Gastrocnemius medialis (tissue), 4 donors: ENCODE measurements at regions not wholly inside any gene's neighbourhood (a gene's known extent, or its start where the extent isn't known, plus 50 kb on each side); places are given as distances from the start of the nearest gene placed in this dataset.

ENCODE experiments used
- ATAC-seq, 2 donors: fragments of 150-250 bp; one replicate each; pipeline ENCODE4 v1.9.1; 2016
- DNase-seq, 2 donors: peaks; one replicate each; pipeline ENCODE4 v3.0.0-alpha.2; 2019
- H3K27ac ChIP-seq, 4 donors: fragments of 200-600 bp; sonication (generic); 1 replicate in 1 of 4; 2 replicates in 3 of 4; pipeline ENCODE4 v1.5.1; 2016 to 2018; ENCODE audit warnings: mild to moderate bottlenecking in 2 of 4, moderate library complexity in 1 of 4
- H3K27me3 ChIP-seq, 3 donors: fragments of 200-600 bp; sonication (generic) in 2 of 3; 1 replicate in 1 of 3; 2 replicates in 2 of 3; pipeline versions ENCODE4 v1.5.1 to v1.6.0; 2016 to 2019; ENCODE audit warnings: mild to moderate bottlenecking in 1 of 3, moderate library complexity in 1 of 3
- H3K36me3 ChIP-seq, 2 donors: fragments of 200-600 bp; sonication (generic) in 1 of 2; one replicate each; pipeline ENCODE4 v1.5.1; 2017 to 2018
- H3K4me1 ChIP-seq, 2 donors: fragments of 200-600 bp; sonication (generic) in 1 of 2; one replicate each; pipeline ENCODE4 v1.5.1; 2016 to 2017; ENCODE audit warnings: mild to moderate bottlenecking in 2 of 2
- H3K4me3 ChIP-seq, 4 donors: fragments of 200-600 bp; sonication (generic) in 3 of 4; 1 replicate in 1 of 4; 2 replicates in 3 of 4; pipeline ENCODE4 v1.5.1; 2016 to 2019; ENCODE audit warnings: mild to moderate bottlenecking in 2 of 4
- H3K9me3 ChIP-seq, 3 donors: fragments of 200-600 bp; sonication (generic) in 2 of 3; 1 replicate in 1 of 3; 2 replicates in 2 of 3; pipeline ENCODE4 v1.5.1; 2016 to 2019
- POLR2A ChIP-seq, 2 donors: fragments of 450-650 bp; IDR thresholded peaks; one replicate each; pipeline ENCODE4 v1.6.1; 2017; ENCODE audit warnings: antibody characterized with exemption in 2 of 2, mild to moderate bottlenecking in 2 of 2, moderate library complexity in 2 of 2
- in situ Hi-C, 4 donors: fragments of 200-750 bp; cut with MboI; loops; one replicate each; pipeline versions ENCODE4 v1.15.0 to v1.8.0; 2017; ENCODE audit warnings: low sequenced_read_pairs in 4 of 4
- intact Hi-C: fragments of 100-400 bp; cut with DNase I; formaldehyde crosslinking; loops from one replicate; pipeline ENCODE4 v1.15.1; 2023; ENCODE audit warnings: low total_unique reads
- TF ChIP-seq, protein P1 (sequence below), 5 experiments: fragments of 450-650 bp in 3 of 5; fragments of 200-600 bp in 2 of 5; sonication (generic) in 2 of 5; IDR thresholded peaks in 4 of 5; conservative IDR thresholded peaks in 1 of 5; 1 replicate in 4 of 5; 2 replicates in 1 of 5; pipeline ENCODE4 v1.5.1; 2016 to 2019; ENCODE audit warnings: antibody characterized with exemption in 5 of 5, mild to moderate bottlenecking in 3 of 5, moderate library complexity in 3 of 5

DNA sequence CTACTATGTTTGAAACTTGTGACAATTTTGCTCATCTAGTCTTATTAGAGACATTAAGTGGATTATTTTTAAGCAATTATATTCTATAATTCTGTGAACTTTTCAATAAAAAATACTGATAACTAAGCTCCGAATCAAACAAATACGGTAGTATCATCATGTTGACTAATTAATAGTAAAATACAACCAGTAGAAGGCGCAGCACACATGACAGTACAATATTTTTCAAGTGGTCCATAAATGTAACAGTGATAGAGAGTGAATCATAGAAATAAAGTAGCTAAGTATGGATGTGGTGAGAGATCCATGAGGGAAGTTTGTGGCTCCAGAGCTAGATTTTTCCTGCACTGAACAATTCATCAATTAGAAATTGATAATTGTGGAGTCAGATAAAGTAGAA, 666.2 kb downstream of the KCTD8 start:
- H3K4me3 ChIP-seq = no peak overlapping the region
- no peak for ATAC-seq
- TF ChIP-seq, protein P1, sequence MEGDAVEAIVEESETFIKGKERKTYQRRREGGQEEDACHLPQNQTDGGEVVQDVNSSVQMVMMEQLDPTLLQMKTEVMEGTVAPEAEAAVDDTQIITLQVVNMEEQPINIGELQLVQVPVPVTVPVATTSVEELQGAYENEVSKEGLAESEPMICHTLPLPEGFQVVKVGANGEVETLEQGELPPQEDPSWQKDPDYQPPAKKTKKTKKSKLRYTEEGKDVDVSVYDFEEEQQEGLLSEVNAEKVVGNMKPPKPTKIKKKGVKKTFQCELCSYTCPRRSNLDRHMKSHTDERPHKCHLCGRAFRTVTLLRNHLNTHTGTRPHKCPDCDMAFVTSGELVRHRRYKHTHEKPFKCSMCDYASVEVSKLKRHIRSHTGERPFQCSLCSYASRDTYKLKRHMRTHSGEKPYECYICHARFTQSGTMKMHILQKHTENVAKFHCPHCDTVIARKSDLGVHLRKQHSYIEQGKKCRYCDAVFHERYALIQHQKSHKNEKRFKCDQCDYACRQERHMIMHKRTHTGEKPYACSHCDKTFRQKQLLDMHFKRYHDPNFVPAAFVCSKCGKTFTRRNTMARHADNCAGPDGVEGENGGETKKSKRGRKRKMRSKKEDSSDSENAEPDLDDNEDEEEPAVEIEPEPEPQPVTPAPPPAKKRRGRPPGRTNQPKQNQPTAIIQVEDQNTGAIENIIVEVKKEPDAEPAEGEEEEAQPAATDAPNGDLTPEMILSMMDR (IDR thresholded peaks at IDR 0.05 in 4 of 5, conservative IDR thresholded peaks at IDR 0.05 in 1 of 5) = no peak
- no peak for TF ChIP-seq POLR2A (IDR thresholded peaks at IDR 0.05)
- no peaks in the 10 kb centered on the region for H3K36me3 ChIP-seq
- no peaks in the 10 kb centered on the region for H3K4me1 ChIP-seq
- no peaks in the 10 kb centered on the region for H3K9me3 ChIP-seq
- in situ Hi-C loops (no loop called here), intact Hi-C loops (no loop called here)
- no peak for DNase-seq
- H3K27me3 ChIP-seq = no peaks in the 10 kb centered on the region
- H3K27ac ChIP-seq = no peak overlapping the region

GRCh38 chr4:43816116-43816515, 632.5 kb downstream of the KCTD8 start:
- DNase-seq (no peak), ATAC-seq (no peak)
- in situ Hi-C loops (no loop called here), intact Hi-C loops (no loop called here)
- Histone ChIP-seq H3K4me1 (no peaks in the 10 kb centered on the region), H3K36me3 (no peaks in the 10 kb centered on the region), H3K27ac (no peak overlapping the region), H3K27me3 (no peaks in the 10 kb centered on the region), H3K9me3 (no peaks in the 10 kb centered on the region), H3K4me3 (no peak overlapping the region)
- TF ChIP-seq POLR2A (IDR thresholded peaks at IDR 0.05) = no peak

DNA sequence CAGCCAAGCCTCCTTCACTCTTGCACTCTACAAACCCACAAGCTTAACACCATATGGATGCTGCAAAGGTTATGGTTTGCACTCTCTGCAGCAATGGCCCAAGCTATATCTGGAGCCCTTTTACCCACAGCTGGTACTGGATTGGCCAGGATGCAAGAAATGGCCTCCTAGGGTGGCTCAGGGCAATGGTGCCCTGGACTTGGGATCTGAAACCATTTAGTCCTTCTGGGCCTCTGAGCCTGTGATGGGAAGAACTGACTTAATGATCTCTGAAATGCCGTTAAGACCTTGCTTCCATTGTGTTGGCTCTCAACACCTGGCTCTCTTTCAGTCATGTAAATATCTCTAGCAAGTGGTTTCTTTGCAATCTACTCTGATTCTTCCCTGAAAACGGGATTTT, 626.0 kb downstream of the KCTD8 start:
- Histone ChIP-seq H3K27ac (no peak overlapping the region), H3K36me3 (no peaks in the 10 kb centered on the region), H3K4me3 (no peak overlapping the region), H3K9me3 (no peaks in the 10 kb centered on the region), H3K27me3 (no peaks in the 10 kb centered on the region), H3K4me1 (no peaks in the 10 kb centered on the region)
- ATAC-seq (no peak), DNase-seq (no peak)
- TF ChIP-seq, protein P1 (IDR thresholded peaks at IDR 0.05 in 4 of 5, conservative IDR thresholded peaks at IDR 0.05 in 1 of 5) = no peak
- TF ChIP-seq POLR2A (IDR thresholded peaks at IDR 0.05) = no peak
- intact Hi-C loops (no loop called here), in situ Hi-C loops (no loop called here)

DNA sequence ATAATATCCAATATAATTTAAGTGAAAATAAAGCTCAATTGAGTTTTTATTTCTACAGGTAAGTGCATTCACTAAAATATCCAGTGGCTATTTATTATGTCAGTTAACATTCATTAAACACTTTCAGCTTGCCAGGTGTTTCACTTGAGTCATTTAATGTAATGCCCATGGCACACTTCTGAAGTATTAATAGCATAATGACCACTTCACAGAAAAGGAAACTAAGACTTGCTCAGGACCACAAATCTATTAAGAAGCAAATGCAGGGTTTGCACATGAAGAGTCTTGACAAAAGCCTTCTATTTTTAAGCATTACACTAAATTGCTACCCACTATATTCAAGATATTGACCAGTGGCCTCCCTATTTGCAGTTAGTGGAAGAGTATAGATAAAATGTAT, 612.7 kb downstream of the KCTD8 start:
- intact Hi-C loops = no loop called here
- DNase-seq (no peak), ATAC-seq (no peak)
- Histone ChIP-seq H3K4me1 (no peaks in the 10 kb centered on the region), H3K27ac (no peak overlapping the region), H3K4me3 (no peak overlapping the region), H3K27me3 (no peaks in the 10 kb centered on the region), H3K9me3 (no peaks in the 10 kb centered on the region), H3K36me3 (no peaks in the 10 kb centered on the region)
- TF ChIP-seq POLR2A (IDR thresholded peaks at IDR 0.05) = no peak
- TF ChIP-seq, protein P1 (IDR thresholded peaks at IDR 0.05 in 4 of 5, conservative IDR thresholded peaks at IDR 0.05 in 1 of 5) = no peak
- in situ Hi-C loops = no loop called here

- H3K27ac ChIP-seq = no peak overlapping the region
- in situ Hi-C loops = no loop called here
Measured at GRCh38 chr4:43837171-43837570, 611.4 kb downstream of the KCTD8 start.

More at GRCh38 chr4:43837171-43837570, 611.4 kb downstream of the KCTD8 start:
- Histone ChIP-seq H3K9me3 (no peaks in the 10 kb centered on the region), H3K27me3 (no peaks in the 10 kb centered on the region), H3K36me3 (no peaks in the 10 kb centered on the region), H3K4me1 (no peaks in the 10 kb centered on the region), H3K4me3 (no peak overlapping the region)
- intact Hi-C loops = no loop called here
- ATAC-seq (no peak), DNase-seq (no peak)
- TF ChIP-seq, protein P1 (IDR thresholded peaks at IDR 0.05 in 4 of 5, conservative IDR thresholded peaks at IDR 0.05 in 1 of 5) = no peak
